IMR-90 (cell line): ENCODE measurements at regions not wholly inside any gene's neighbourhood (a gene's known extent, or its start where the extent isn't known, plus 50 kb on each side); places are given as distances from the start of the nearest gene placed in this dataset.

Experiments used
- ATAC-seq: fragments of 200-7000 bp; cut with Tn5 transposase; 2 replicates; pipeline ENCODE4 v1.9.1; 2020; ENCODE audit warnings: low read depth, mild to moderate bottlenecking, moderate library complexity
- BruUV-seq: library from RNA; stranded (reverse); fragments of 400-500 nt; replicated peaks from 2 replicates; lab custom pipeline; 2021; lab: Mats Ljungman, UMichigan
- CTCF ChIA-PET: fragments of 300-600 bp; formaldehyde crosslinking; extraction: SDS; loops from one replicate; lab custom pipeline; 2021; ENCODE audit warnings: antibody characterized with exemption; lab: Yijun Ruan, JAX
- POLR2A ChIA-PET: fragments of 300-600 bp; sonication (Branson Sonifier 250); formaldehyde crosslinking; loops from one replicate; lab custom pipeline; 2022; ENCODE audit warnings: antibody characterized with exemption; ENCODE audit not compliant: unreplicated experiment; lab: Charles Lee
- DNase-seq: peaks from one replicate; pipeline ENCODE4 v3.0.0; 2013
- H2AFZ ChIP-seq: replicated peaks from 2 replicates; pipeline ENCODE3; 2013; ENCODE audit warnings: low read length, mild to moderate bottlenecking; ENCODE audit not compliant: poor library complexity
- H2AK5ac ChIP-seq: 2 replicates; pipeline ENCODE4 v1.6.1; 2013; ENCODE audit warnings: low read depth, low read length, inconsistent platforms
- H2AK9ac ChIP-seq: replicated peaks from 2 replicates; pipeline ENCODE3; 2013; ENCODE audit warnings: mild to moderate bottlenecking, low read depth, low read length, moderate library complexity; ENCODE audit not compliant: poor library complexity
- H2BK120ac ChIP-seq: 2 replicates; pipeline ENCODE4 v1.6.1; 2013; ENCODE audit warnings: low read depth, low read length, inconsistent platforms
- H2BK15ac ChIP-seq: 3 replicates; pipeline ENCODE4 v1.6.1; 2013; ENCODE audit warnings: low read depth, low read length, inconsistent platforms
- H2BK20ac ChIP-seq: 2 replicates; pipeline ENCODE4 v1.6.1; 2013; ENCODE audit warnings: low read depth, mild to moderate bottlenecking, inconsistent platforms, low read length, moderate library complexity
- H2BK5ac ChIP-seq: 2 replicates; pipeline ENCODE4 v1.6.1; 2013; ENCODE audit warnings: mild to moderate bottlenecking, low read depth, low read length, inconsistent platforms; ENCODE audit not compliant: poor library complexity, severe bottlenecking
- H3K14ac ChIP-seq: replicated peaks from 2 replicates; pipeline ENCODE4 v1.6.1; 2013; ENCODE audit warnings: low read depth, low read length, inconsistent platforms
- H3K18ac ChIP-seq: 2 replicates; pipeline ENCODE4 v1.6.1; 2013; ENCODE audit warnings: low read depth, low read length, control low read depth
- H3K23ac ChIP-seq: 2 replicates; pipeline ENCODE4 v1.6.1; 2013; ENCODE audit warnings: low read depth, low read length, inconsistent platforms
- H3K27ac ChIP-seq: 2 replicates; pipeline ENCODE4 v1.5.1; 2013; ENCODE audit warnings: mild to moderate bottlenecking, control low read depth, low read length; ENCODE audit not compliant: insufficient read depth
- H3K27me3 ChIP-seq: 2 replicates; pipeline ENCODE4 v1.6.1; 2013; ENCODE audit warnings: low read length; ENCODE audit not compliant: control insufficient read depth, insufficient read depth
- H3K36me3 ChIP-seq: 2 replicates; pipeline ENCODE4 v1.6.1; 2013; ENCODE audit warnings: low read length, mixed read lengths; ENCODE audit not compliant: control insufficient read depth, insufficient read depth
- H3K4ac ChIP-seq: 2 replicates; pipeline ENCODE4 v1.6.1; 2013; ENCODE audit warnings: low read depth, low read length, inconsistent platforms
- H3K4me1 ChIP-seq: 2 replicates; pipeline ENCODE4 v1.6.1; 2013; ENCODE audit warnings: low read length, mixed read lengths; ENCODE audit not compliant: control insufficient read depth, insufficient read depth
- H3K4me2 ChIP-seq: 2 replicates; pipeline ENCODE4 v1.6.1; 2013; ENCODE audit warnings: low read depth, mild to moderate bottlenecking, control low read depth, low read length, moderate library complexity
- H3K4me3 ChIP-seq: 2 replicates; pipeline ENCODE4 v1.5.1; 2013; ENCODE audit warnings: low read depth, mild to moderate bottlenecking, control low read depth, low read length, moderate library complexity; ENCODE audit not compliant: insufficient read depth
- H3K56ac ChIP-seq: 2 replicates; pipeline ENCODE4 v1.6.1; 2013; ENCODE audit warnings: low read length, inconsistent platforms; ENCODE audit not compliant: insufficient read depth; ENCODE audit errors: extremely low read depth
- H3K79me1 ChIP-seq, 2 experiments: 2 replicates each; pipeline ENCODE4 v1.6.1; 2013; ENCODE audit warnings: low read length in 2 of 2, inconsistent platforms in 1 of 2, low read depth in 1 of 2
- H3K9ac ChIP-seq: 2 replicates; pipeline ENCODE4 v1.6.1; 2013; ENCODE audit warnings: low read depth, low read length, control low read depth
- H3K9me1 ChIP-seq: 2 replicates; pipeline ENCODE4 v1.6.1; 2013; ENCODE audit warnings: low read length, inconsistent platforms; ENCODE audit not compliant: insufficient read depth
- H3K9me3 ChIP-seq: 2 replicates; pipeline ENCODE4 v1.6.1; 2013; ENCODE audit warnings: low read length; ENCODE audit not compliant: control insufficient read depth, insufficient read depth
- H4K20me1 ChIP-seq: 2 replicates; pipeline ENCODE4 v1.6.1; 2013; ENCODE audit warnings: low read length, inconsistent platforms; ENCODE audit not compliant: insufficient read depth
- H4K5ac ChIP-seq: 2 replicates; pipeline ENCODE4 v1.6.1; 2013; ENCODE audit warnings: mild to moderate bottlenecking, low read depth, low read length, control low read depth
- H4K8ac ChIP-seq, 2 experiments: 2 replicates each; pipeline ENCODE4 v1.6.1; 2013; ENCODE audit warnings: low read depth in 2 of 2, low read length in 2 of 2, control low read depth in 1 of 2, inconsistent platforms in 1 of 2
- H4K91ac ChIP-seq: 2 replicates; pipeline ENCODE4 v1.6.1; 2013; ENCODE audit warnings: low read depth, low read length, inconsistent platforms; ENCODE audit not compliant: insufficient read depth
- RAD21 ChIP-seq: IDR thresholded peaks from 2 replicates; pipeline ENCODE4 v1.6.1; 2012; ENCODE audit warnings: low read length, improper control_type of control experiment
- USF2 ChIP-seq: fragments of 150-350 bp; IDR thresholded peaks from 2 replicates; pipeline ENCODE4 v1.6.1; 2017; ENCODE audit warnings: mild to moderate bottlenecking, antibody characterized with exemption, low read length, low read depth
- WGBS, 2 experiments: methylation state at CpG; one replicate each; pipeline versions ENCODE4 v1.1.5 to v1.1.7; 2013; ENCODE audit warnings: missing lambda C conversion rate in 2 of 2; ENCODE audit not compliant: insufficient read length in 1 of 2; ENCODE audit errors: extremely low coverage in 2 of 2; 5-methylcytosine and 5-hydroxymethylcytosine counted together
- dilution Hi-C: fragments of 300-500 bp; cut with HindIII; formaldehyde crosslinking; loops from one replicate; pipeline ENCODE4 v1.14.3; 2018; ENCODE audit warnings: low sequenced_read_pairs; ENCODE audit not compliant: unreplicated experiment
- in situ Hi-C: fragments of 300-500 bp; cut with MboI; formaldehyde crosslinking; loops from 3 replicates; pipeline ENCODE4 v1.14.3; 2019; ENCODE audit warnings: low sequenced_read_pairs, inconsistent platforms, mixed read lengths
- intact Hi-C: fragments of 100-400 bp; cut with micrococcal nuclease; formaldehyde crosslinking; loops from 2 replicates; pipeline ENCODE4 v1.10.0; 2022

DNA sequence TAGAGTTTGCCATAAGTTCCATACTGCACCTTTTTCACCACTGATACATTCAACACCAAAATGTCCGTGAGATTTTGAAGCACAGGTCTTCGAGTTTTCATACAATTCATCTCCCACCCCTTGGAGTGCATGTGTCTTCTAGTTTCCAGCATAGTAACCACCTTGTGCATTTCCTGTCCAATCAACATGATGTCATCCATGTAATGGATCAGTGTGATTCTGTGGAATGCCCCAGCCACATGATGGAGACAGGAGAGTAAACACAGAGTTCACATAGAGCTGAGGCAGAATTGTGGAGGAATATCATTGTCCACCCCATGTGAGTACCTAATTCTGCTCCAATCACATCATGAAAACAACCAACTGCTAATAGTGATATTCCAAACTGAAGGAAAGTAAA is 441.5 kb upstream of the CDH6 start:
- no peak overlapping the region for H2BK15ac ChIP-seq
- H2BK120ac ChIP-seq: no peak overlapping the region
- no peak overlapping the region for H3K14ac ChIP-seq
- no peak overlapping the region for H3K23ac ChIP-seq
- H3K4me2 ChIP-seq: no peak overlapping the region
- no CpG with 5 or more reads among the region's 2 CpGs for WGBS, 2 experiments
- no peak overlapping the region for H4K5ac ChIP-seq
- no peaks in the 10 kb centered on the region for H3K36me3 ChIP-seq
- H3K4me3 ChIP-seq: no peak overlapping the region
- H3K79me1 ChIP-seq: no peaks in the 10 kb centered on the region
- no peaks in the 10 kb centered on the region for H3K9me3 ChIP-seq
- dilution Hi-C loops (no loop called here), in situ Hi-C loops (no loop called here), intact Hi-C loops (no loop called here)
- no peaks in the 10 kb centered on the region; the same call in 1 of the 2 replicates for H3K27me3 ChIP-seq
- no peaks in the 10 kb centered on the region for H4K20me1 ChIP-seq
- DNase-seq (peak; percentile 28), ATAC-seq (no peak)
- no peak overlapping the region for H3K18ac ChIP-seq
- no peak overlapping the region for H3K4ac ChIP-seq
- no peaks in the 10 kb centered on the region for H3K9me1 ChIP-seq
- H3K27ac ChIP-seq: no peak overlapping the region
- no peak overlapping the region for H2BK20ac ChIP-seq
- no peak overlapping the region for H4K91ac ChIP-seq
- no peaks in the 10 kb centered on the region for H3K4me1 ChIP-seq
- H2AK9ac ChIP-seq: no peak overlapping the region
- POLR2A ChIA-PET: no interaction called here
- H3K9ac ChIP-seq: no peak overlapping the region
- H2AFZ ChIP-seq: no peak overlapping the region
- CTCF ChIA-PET: interaction anchor here (0.6 kb wide), 1 partner anchor 350 kb away, joined by 4 read pairs; no protein-coding TSS in a partner anchor
- H3K56ac ChIP-seq: no peak overlapping the region
- H2BK5ac ChIP-seq: no peak overlapping the region
- H4K8ac ChIP-seq: no peak overlapping the region
- TF ChIP-seq USF2 (no peak), RAD21 (no peak)
- BruUV-seq: no TSS peak
- no peak overlapping the region for H2AK5ac ChIP-seq
